Keratinocyte (primary cell): ENCODE measurements at regions not wholly inside any gene's neighbourhood (a gene's known extent, or its start where the extent isn't known, plus 50 kb on each side); places are given as distances from the start of the nearest gene placed in this dataset.

Experiments used
- CTCF ChIP-seq, 3 experiments: IDR thresholded peaks in 1 of 3; conservative IDR thresholded peaks in 1 of 3; optimal IDR thresholded peaks in 1 of 3; 2 replicates in 2 of 3; 3 replicates in 1 of 3; pipeline versions ENCODE3 to v1.5.1; 2011; ENCODE audit warnings: low read length in 3 of 3, mild to moderate bottlenecking in 3 of 3, moderate library complexity in 2 of 3, control low read depth in 1 of 3, inconsistent platforms in 1 of 3; ENCODE audit not compliant: insufficient read depth in 2 of 3; ENCODE audit errors: extremely low read depth in 1 of 3
- EZH2 ChIP-seq: IDR thresholded peaks from one replicate; pipeline ENCODE4 v1.6.1; 2012; ENCODE audit warnings: inconsistent platforms, mild to moderate bottlenecking, low read length, moderate library complexity

- no peak for TF ChIP-seq CTCF (optimal IDR thresholded peaks at IDR 0.05 in 1 of 3, IDR thresholded peaks at IDR 0.05 in 1 of 3, conservative IDR thresholded peaks at IDR 0.05 in 1 of 3; ENCODE audit: extremely low read depth in 1 of 3, insufficient read depth in 2 of 3, low read length in 3 of 3)
- TF ChIP-seq EZH2 = no peak
Observed at GRCh38 chr22:47654922-47655491, 892.6 kb downstream of the TBC1D22A start.
